ENCODE measurements at regions not wholly inside any gene's neighbourhood (a gene's known extent, or its start where the extent isn't known, plus 50 kb on each side); places are given as distances from the start of the nearest gene placed in this dataset.

GRCh38 chr2:103814016-103814415 lies 1039.9 kb upstream of the POU3F3 start:
- no peak for DNase-seq

GRCh38 chr2:103815731-103816130 lies 1038.2 kb upstream of the POU3F3 start:
- no peak for DNase-seq

GRCh38 chr2:103817746-103818145 lies 1036.2 kb upstream of the POU3F3 start:
- no peak for DNase-seq

- DNase-seq = no peak
Observed at GRCh38 chr2:103818176-103818575, 1035.7 kb upstream of the POU3F3 start.

- DNase-seq = no peak
Observed at GRCh38 chr2:103819599-103819998, 1034.3 kb upstream of the POU3F3 start.

GRCh38 chr2:103823847-103824246 lies 1030.1 kb upstream of the POU3F3 start:
- no peak for DNase-seq

GRCh38 chr2:103847276-103847675 lies 1006.6 kb upstream of the POU3F3 start:
- no peak for DNase-seq

- no peak for DNase-seq
Observed at GRCh38 chr2:103859238-103859637, 994.7 kb upstream of the POU3F3 start.

GRCh38 chr2:103860016-103860415 lies 993.9 kb upstream of the POU3F3 start:
- no peak for DNase-seq

- DNase-seq = no peak
Observed at GRCh38 chr2:103868396-103868795, 985.5 kb upstream of the POU3F3 start.

GRCh38 chr2:103873716-103874351 lies 980.1 kb upstream of the POU3F3 start:
- no peak for DNase-seq

- no peak for DNase-seq
Observed at GRCh38 chr2:103875131-103875530, 978.8 kb upstream of the POU3F3 start.

GRCh38 chr2:103875531-103875930 lies 978.4 kb upstream of the POU3F3 start:
- no peak for DNase-seq

GRCh38 chr2:103876611-103877010 lies 977.3 kb upstream of the POU3F3 start:
- no peak for DNase-seq

GRCh38 chr2:103879101-103879500 lies 974.8 kb upstream of the POU3F3 start:
- no peak for DNase-seq

- no peak for DNase-seq
Observed at GRCh38 chr2:103880081-103880834, 973.7 kb upstream of the POU3F3 start.

- no peak for DNase-seq
Observed at GRCh38 chr2:103887625-103888024, 966.3 kb upstream of the POU3F3 start.

- DNase-seq = no peak
Observed at GRCh38 chr2:103896182-103896581, 957.7 kb upstream of the POU3F3 start.

GRCh38 chr2:103898561-103898960 lies 955.4 kb upstream of the POU3F3 start:
- DNase-seq = no peak

- DNase-seq = no peak
Observed at GRCh38 chr2:103902347-103902746, 951.6 kb upstream of the POU3F3 start.

GRCh38 chr2:103921161-103921560 lies 932.8 kb upstream of the POU3F3 start:
- no peak for DNase-seq

GRCh38 chr2:103942199-103942598 lies 911.7 kb upstream of the POU3F3 start:
- DNase-seq = no peak

- no peak for DNase-seq
Observed at GRCh38 chr2:103945083-103945482, 908.8 kb upstream of the POU3F3 start.

All from NK-92 treated with Interleukin-12 subunit alpha and Interleukin-12 subunit beta, amount 100 ng/mL, for 24 hours (cell line).